ENCODE measurements at regions not wholly inside any gene's neighbourhood (a gene's known extent, or its start where the extent isn't known, plus 50 kb on each side); places are given as distances from the start of the nearest gene placed in this dataset.

DNA sequence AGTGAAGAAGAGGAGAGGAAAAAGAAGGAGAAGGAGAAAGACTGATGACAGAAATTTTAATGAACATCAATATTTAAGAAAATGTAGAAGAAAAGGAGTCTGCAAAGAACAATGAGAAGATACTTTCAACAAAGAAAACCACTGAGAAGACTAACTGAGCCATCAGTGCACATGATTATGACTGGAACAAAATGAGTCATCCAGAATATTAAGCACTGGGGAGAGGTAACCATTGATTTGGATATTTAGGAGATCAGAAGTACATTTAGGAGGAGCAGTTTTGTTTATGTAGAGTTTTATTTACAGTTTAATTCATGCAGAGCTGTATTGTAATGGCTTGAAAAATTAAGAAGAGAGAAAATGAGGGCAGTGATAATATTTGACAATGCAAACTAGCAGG lies 159.1 kb downstream of the C12orf50 start:
- H3K9me3 Mint-ChIP-seq: no peaks in the 10 kb centered on the region
- Histone ChIP-seq H3K4me1 (ENCODE audit: insufficient read depth, low read length) (no peaks in the 10 kb centered on the region), H2BK12ac (ENCODE audit: insufficient read length, low read depth, low read length) (no peak overlapping the region), H2BK5ac (ENCODE audit: insufficient read length, low read length) (no peak overlapping the region), H3K4ac (ENCODE audit: low read depth, low read length) (no peak overlapping the region), H4K91ac (ENCODE audit: insufficient read length, low read depth, low read length) (no peak overlapping the region), H2AK5ac (ENCODE audit: insufficient read length, low read length) (no peak overlapping the region), H3K79me2 (ENCODE audit: insufficient read depth, low read length) (no peaks in the 10 kb centered on the region), H2AFZ (ENCODE audit: low read length) (no peak overlapping the region), H3K27me3 (ENCODE audit: insufficient read depth, low read length) (no peaks in the 10 kb centered on the region), H3K56ac (ENCODE audit: insufficient read length, low read depth, low read length) (no peak overlapping the region), H3T11ph (ENCODE audit: low read length) (no peak overlapping the region), H4K20me1 (ENCODE audit: control insufficient read depth, insufficient read depth, insufficient read length) (no peaks in the 10 kb centered on the region), H3K14ac (ENCODE audit: insufficient read depth, low read length) (no peak overlapping the region), H3K9me3 (ENCODE audit: control insufficient read depth, low read depth, low read length) (no peaks in the 10 kb centered on the region), H4K8ac (replicated peaks; ENCODE audit: insufficient read length, low read depth, low read length) (no peak overlapping the region), H3K79me1 (ENCODE audit: insufficient read depth, low read depth, low read length, poor library complexity, severe bottlenecking) (no peaks in the 10 kb centered on the region), H2BK15ac (ENCODE audit: low read depth, low read length) (no peak overlapping the region), H3K23ac (ENCODE audit: insufficient read length, low read depth, low read length) (no peak overlapping the region), H4K5ac (ENCODE audit: insufficient read length, low read depth, low read length) (no peak overlapping the region), H3K18ac (ENCODE audit: insufficient read length, low read depth, low read length) (no peak overlapping the region), H2BK20ac (ENCODE audit: low read depth, low read length, poor library complexity, severe bottlenecking) (no peak overlapping the region), H3K9ac (ENCODE audit: extremely low read depth, insufficient read length, low read length) (no peak overlapping the region), H3K27ac (ENCODE audit: insufficient read length, low read depth, low read length) (no peak overlapping the region), H2BK120ac (ENCODE audit: low read depth, low read length, poor library complexity, severe bottlenecking) (no peak overlapping the region), H3K23me2 (ENCODE audit: insufficient read length, low read depth, low read length, poor library complexity, severe bottlenecking) (no peaks in the 10 kb centered on the region), H3K4me2 (ENCODE audit: insufficient read depth, insufficient read length, low read length) (no peak overlapping the region)
- H3K36me3 Mint-ChIP-seq (ENCODE audit: insufficient read depth in 1 of 3, low read depth in 3 of 3): no peaks in the 10 kb centered on the region
- peaks cover 17% of the 10 kb centered on the region in 2 experiments for H3K4me1 Mint-ChIP-seq
- H3K27ac Mint-ChIP-seq: peak overlapping the region in 2 of 3 experiments; percentile 35 to 74; a peak in 3 of 7 replicates
- no peak overlapping the region for H3K4me3 Mint-ChIP-seq
- no peak for DNase-seq
- H3K27me3 Mint-ChIP-seq (ENCODE audit: low read depth): no peaks in the 10 kb centered on the region
- TF ChIP-seq, protein P1, sequence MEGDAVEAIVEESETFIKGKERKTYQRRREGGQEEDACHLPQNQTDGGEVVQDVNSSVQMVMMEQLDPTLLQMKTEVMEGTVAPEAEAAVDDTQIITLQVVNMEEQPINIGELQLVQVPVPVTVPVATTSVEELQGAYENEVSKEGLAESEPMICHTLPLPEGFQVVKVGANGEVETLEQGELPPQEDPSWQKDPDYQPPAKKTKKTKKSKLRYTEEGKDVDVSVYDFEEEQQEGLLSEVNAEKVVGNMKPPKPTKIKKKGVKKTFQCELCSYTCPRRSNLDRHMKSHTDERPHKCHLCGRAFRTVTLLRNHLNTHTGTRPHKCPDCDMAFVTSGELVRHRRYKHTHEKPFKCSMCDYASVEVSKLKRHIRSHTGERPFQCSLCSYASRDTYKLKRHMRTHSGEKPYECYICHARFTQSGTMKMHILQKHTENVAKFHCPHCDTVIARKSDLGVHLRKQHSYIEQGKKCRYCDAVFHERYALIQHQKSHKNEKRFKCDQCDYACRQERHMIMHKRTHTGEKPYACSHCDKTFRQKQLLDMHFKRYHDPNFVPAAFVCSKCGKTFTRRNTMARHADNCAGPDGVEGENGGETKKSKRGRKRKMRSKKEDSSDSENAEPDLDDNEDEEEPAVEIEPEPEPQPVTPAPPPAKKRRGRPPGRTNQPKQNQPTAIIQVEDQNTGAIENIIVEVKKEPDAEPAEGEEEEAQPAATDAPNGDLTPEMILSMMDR (conservative IDR thresholded peaks at IDR 0.05): no peak
